ENCODE measurements at regions not wholly inside any gene's neighbourhood (a gene's known extent, or its start where the extent isn't known, plus 50 kb on each side); places are given as distances from the start of the nearest gene placed in this dataset.

GRCh38 chr5:143892908-143893307 lies 80.9 kb downstream of the HMHB1 start:
- TF ChIP-seq, protein P1, sequence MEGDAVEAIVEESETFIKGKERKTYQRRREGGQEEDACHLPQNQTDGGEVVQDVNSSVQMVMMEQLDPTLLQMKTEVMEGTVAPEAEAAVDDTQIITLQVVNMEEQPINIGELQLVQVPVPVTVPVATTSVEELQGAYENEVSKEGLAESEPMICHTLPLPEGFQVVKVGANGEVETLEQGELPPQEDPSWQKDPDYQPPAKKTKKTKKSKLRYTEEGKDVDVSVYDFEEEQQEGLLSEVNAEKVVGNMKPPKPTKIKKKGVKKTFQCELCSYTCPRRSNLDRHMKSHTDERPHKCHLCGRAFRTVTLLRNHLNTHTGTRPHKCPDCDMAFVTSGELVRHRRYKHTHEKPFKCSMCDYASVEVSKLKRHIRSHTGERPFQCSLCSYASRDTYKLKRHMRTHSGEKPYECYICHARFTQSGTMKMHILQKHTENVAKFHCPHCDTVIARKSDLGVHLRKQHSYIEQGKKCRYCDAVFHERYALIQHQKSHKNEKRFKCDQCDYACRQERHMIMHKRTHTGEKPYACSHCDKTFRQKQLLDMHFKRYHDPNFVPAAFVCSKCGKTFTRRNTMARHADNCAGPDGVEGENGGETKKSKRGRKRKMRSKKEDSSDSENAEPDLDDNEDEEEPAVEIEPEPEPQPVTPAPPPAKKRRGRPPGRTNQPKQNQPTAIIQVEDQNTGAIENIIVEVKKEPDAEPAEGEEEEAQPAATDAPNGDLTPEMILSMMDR (conservative IDR thresholded peaks at IDR 0.05), result no peak
- TF ChIP-seq EZH2 (IDR thresholded peaks at IDR 0.05; ENCODE audit: low read depth), result no peak

Measured in PC-9 (cell line).